CD4-positive, alpha-beta T cell (primary cell): ENCODE measurements at regions not wholly inside any gene's neighbourhood (a gene's known extent, or its start where the extent isn't known, plus 50 kb on each side); places are given as distances from the start of the nearest gene placed in this dataset.

Experiments used
- ATAC-seq: fragments of 200-7000 bp; cut with Tn5 transposase; one replicate; pipeline ENCODE4 v1.10.0; 2022; ENCODE audit warnings: mild to moderate bottlenecking; ENCODE audit not compliant: poor library complexity
- CTCF ChIA-PET: fragments of 350-600 bp; sonication (Branson Sonifier 250); formaldehyde crosslinking; loops from one replicate; lab custom pipeline; 2021; ENCODE audit warnings: antibody characterized with exemption, inconsistent platforms; lab: Charles Lee
- POLR2A ChIA-PET: fragments of 350-600 bp; sonication (Branson Sonifier 250); formaldehyde crosslinking; loops from one replicate; lab custom pipeline; 2021; ENCODE audit warnings: antibody characterized with exemption, inconsistent platforms; lab: Charles Lee
- DNase-seq, 14 experiments: peaks; one replicate each; pipeline ENCODE4 v3.0.0-alpha.2; 2013 to 2020; ENCODE audit warnings: mixed read lengths in 2 of 14
- H3K27ac ChIP-seq, 2 donors: one replicate each; pipeline versions ENCODE4 v1.5.1 to v1.7.0; 2013; ENCODE audit warnings: low read length in 2 of 2, low read depth in 1 of 2, mild to moderate bottlenecking in 1 of 2
- H3K27me3 ChIP-seq, 2 experiments: 1 replicate in 1 of 2; 2 replicates in 1 of 2; pipeline versions ENCODE4 v1.6.1 to v1.7.0; 2013; ENCODE audit warnings: low read length in 2 of 2, control low read depth in 1 of 2, mild to moderate bottlenecking in 1 of 2, moderate library complexity in 1 of 2; ENCODE audit not compliant: insufficient read depth in 2 of 2, control insufficient read depth in 1 of 2
- H3K36me3 ChIP-seq: one replicate; pipeline ENCODE4 v1.6.1; 2013; ENCODE audit warnings: low read length, control low read depth; ENCODE audit not compliant: insufficient read depth
- H3K4me1 ChIP-seq: one replicate; pipeline ENCODE4 v1.6.1; 2013; ENCODE audit warnings: low read length, control low read depth; ENCODE audit not compliant: insufficient read depth
- H3K4me3 ChIP-seq: one replicate; pipeline ENCODE4 v1.5.1; 2013; ENCODE audit warnings: mild to moderate bottlenecking, low read length, moderate library complexity
- H3K9me3 ChIP-seq, 2 experiments: 1 replicate in 1 of 2; 2 replicates in 1 of 2; pipeline versions ENCODE4 v1.6.1 to v1.7.0; 2013; ENCODE audit warnings: low read length in 2 of 2, mild to moderate bottlenecking in 2 of 2, control low read depth in 1 of 2, moderate library complexity in 1 of 2; ENCODE audit not compliant: control insufficient read depth in 1 of 2, insufficient read depth in 1 of 2
- H3K27ac Mint-ChIP-seq: one replicate; pipeline ENCODE4 v1.8.0; 2020; ENCODE audit warnings: mixed read lengths
- H3K27me3 Mint-ChIP-seq: one replicate; pipeline ENCODE4 v1.8.0; 2021; ENCODE audit warnings: mixed read lengths
- H3K36me3 Mint-ChIP-seq: one replicate; pipeline ENCODE4 v1.8.0; 2021; ENCODE audit warnings: low read depth, mixed read lengths
- H3K4me1 Mint-ChIP-seq: one replicate; pipeline ENCODE4 v1.8.0; 2021; ENCODE audit warnings: low read depth, mixed read lengths
- H3K4me3 Mint-ChIP-seq: one replicate; pipeline ENCODE4 v1.8.0; 2020; ENCODE audit warnings: mild to moderate bottlenecking, mixed read lengths
- H3K9me3 Mint-ChIP-seq: one replicate; pipeline ENCODE4 v1.8.0; 2020; ENCODE audit warnings: mixed read lengths
- CTCF ChIP-seq: fragments of 200-600 bp; IDR thresholded peaks from one replicate; pipeline ENCODE4 v1.8.0; 2022; ENCODE audit warnings: antibody characterized with exemption, mild to moderate bottlenecking
- intact Hi-C, 2 experiments: fragments of 100-400 bp; cut with DNase I in 1 of 2; cut with micrococcal nuclease in 1 of 2; formaldehyde crosslinking; loops; one replicate each; pipeline versions ENCODE4 v1.15.1 to v1.9.0; 2023 to 2025; cut with DNase I, micrococcal nuclease

- peaks cover 3% of the 10 kb centered on the region for H3K27me3 Mint-ChIP-seq
- Histone ChIP-seq H3K27ac (no peak overlapping the region), H3K9me3 (no peaks in the 10 kb centered on the region), H3K4me3 (no peak overlapping the region), H3K4me1 (no peaks in the 10 kb centered on the region), H3K27me3 (no peaks in the 10 kb centered on the region), H3K36me3 (no peaks in the 10 kb centered on the region)
- no peaks in the 10 kb centered on the region for H3K9me3 Mint-ChIP-seq
- intact Hi-C loops: no loop called here
- H3K27ac Mint-ChIP-seq: no peak overlapping the region
- CTCF ChIA-PET: no interaction called here
- no peak for TF ChIP-seq CTCF
- ATAC-seq (no peak), DNase-seq (no peak)
- POLR2A ChIA-PET: no interaction called here
- H3K36me3 Mint-ChIP-seq: no peaks in the 10 kb centered on the region
- no peaks in the 10 kb centered on the region for H3K4me1 Mint-ChIP-seq
- H3K4me3 Mint-ChIP-seq: no peak overlapping the region
Observed at GRCh38 chr5:122690266-122690665, 84.6 kb upstream of the SNX2 start.

DNA sequence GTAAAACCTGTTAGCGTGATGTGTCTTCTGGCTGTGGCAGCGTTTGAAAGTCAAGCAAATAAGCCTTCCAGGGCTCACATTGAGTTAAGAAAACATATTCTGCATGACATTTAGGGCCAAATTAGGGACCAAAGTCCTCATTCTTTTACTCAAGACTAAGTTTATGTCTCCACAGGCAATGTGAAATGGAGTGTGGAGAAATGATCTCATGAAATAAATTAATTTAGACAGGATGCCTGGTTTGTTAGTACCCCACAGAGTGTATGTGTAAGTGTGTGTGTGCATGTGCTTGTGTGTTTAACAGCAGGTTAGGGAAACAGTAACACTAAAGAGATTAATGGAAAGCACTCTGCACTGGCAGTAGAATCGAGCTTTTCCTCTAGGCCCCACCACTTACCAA, 82.9 kb upstream of the SNX2 start:
- TF ChIP-seq CTCF: no peak
- H3K4me3 Mint-ChIP-seq: no peak overlapping the region
- H3K4me3 ChIP-seq: no peak overlapping the region
- H3K4me1 ChIP-seq: no peaks in the 10 kb centered on the region
- ChIA-PET CTCF (no interaction called here), POLR2A (no interaction called here)
- intact Hi-C loops: no loop called here
- H3K27ac ChIP-seq: no peak overlapping the region
- H3K9me3 ChIP-seq: no peaks in the 10 kb centered on the region
- no peaks in the 10 kb centered on the region for H3K36me3 Mint-ChIP-seq
- no peaks in the 10 kb centered on the region for H3K27me3 ChIP-seq
- no peaks in the 10 kb centered on the region for H3K36me3 ChIP-seq
- H3K9me3 Mint-ChIP-seq: no peaks in the 10 kb centered on the region
- no peak for DNase-seq
- no peaks in the 10 kb centered on the region for H3K4me1 Mint-ChIP-seq
- H3K27ac Mint-ChIP-seq: no peak overlapping the region
- H3K27me3 Mint-ChIP-seq: peaks cover 6% of the 10 kb centered on the region
- no peak for ATAC-seq

- CTCF ChIA-PET: interaction anchor here (1.7 kb wide), 1 partner anchor 10 kb away, joined by 5 read pairs; no protein-coding TSS in a partner anchor
- Histone ChIP-seq H3K27ac (no peak overlapping the region), H3K27me3 (no peaks in the 10 kb centered on the region), H3K4me3 (no peak overlapping the region), H3K36me3 (no peaks in the 10 kb centered on the region), H3K9me3 (no peaks in the 10 kb centered on the region), H3K4me1 (no peaks in the 10 kb centered on the region)
- Mint-ChIP-seq H3K27ac (no peak overlapping the region), H3K4me3 (no peak overlapping the region), H3K4me1 (no peaks in the 10 kb centered on the region), H3K27me3 (peaks cover 6% of the 10 kb centered on the region), H3K9me3 (no peaks in the 10 kb centered on the region), H3K36me3 (no peaks in the 10 kb centered on the region)
- intact Hi-C loops: no loop called here
- DNase-seq: no peak
- no peak for ATAC-seq
- no peak for TF ChIP-seq CTCF
- POLR2A ChIA-PET: no interaction called here
Observed at GRCh38 chr5:122693963-122694362, 80.9 kb upstream of the SNX2 start.
